ENCODE measurements at regions not wholly inside any gene's neighbourhood (a gene's known extent, or its start where the extent isn't known, plus 50 kb on each side); places are given as distances from the start of the nearest gene placed in this dataset.

DNA sequence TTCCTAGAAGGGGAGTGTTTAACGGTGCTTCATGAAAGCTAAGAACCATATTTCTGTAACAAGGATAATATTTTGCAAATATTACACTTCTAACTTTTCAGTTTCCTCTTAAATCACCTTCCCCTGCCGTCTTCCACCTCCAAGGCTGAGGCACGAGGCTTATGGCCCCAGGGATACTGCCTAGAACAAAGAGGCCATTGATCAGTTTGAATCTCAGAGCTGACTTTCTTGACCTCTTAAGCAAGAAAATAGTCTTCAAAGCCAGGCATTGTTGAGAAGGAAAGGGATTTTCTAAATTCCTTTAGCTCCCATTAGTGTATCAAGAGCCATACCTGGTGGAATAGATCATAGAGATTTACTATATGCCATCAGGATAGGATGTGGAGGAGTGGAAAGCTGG is 566.2 kb downstream of the BNC2 start:
- H3K9me3 Mint-ChIP-seq = no peaks in the 10 kb centered on the region
- no peaks in the 10 kb centered on the region for H4K20me1 ChIP-seq (ENCODE audit: control insufficient read depth, insufficient read depth, insufficient read length)

More for the DNA sequence above, 566.2 kb downstream of the BNC2 start:
- no peak overlapping the region for H3K56ac ChIP-seq (ENCODE audit: insufficient read length, low read depth, low read length)
- WGBS (ENCODE audit: extremely low coverage, insufficient read length, low lambda C conversion rate) = no CpG with 5 or more reads among the region's 3 CpGs
- H3K18ac ChIP-seq (ENCODE audit: insufficient read length, low read depth, low read length) = no peak overlapping the region
- H3K23ac ChIP-seq (ENCODE audit: insufficient read length, low read depth, low read length) = no peak overlapping the region
- no peaks in the 10 kb centered on the region; the same call in 1 of the 2 replicates for H3K4me1 ChIP-seq (ENCODE audit: insufficient read depth, low read length)
- H3K9ac ChIP-seq (ENCODE audit: extremely low read depth, insufficient read length, low read length) = no peak overlapping the region
- no peak overlapping the region for H3K14ac ChIP-seq (ENCODE audit: insufficient read depth, low read length)
- H2BK15ac ChIP-seq (ENCODE audit: low read depth, low read length) = no peak overlapping the region
- Mint-ChIP-seq H3K27me3 (ENCODE audit: low read depth) (no peaks in the 10 kb centered on the region; the same call in none of the 2 replicates), H3K4me1 (peaks cover 16 to 26% of the 10 kb centered on the region in 2 experiments), H3K27ac (no peak overlapping the region), H3K36me3 (ENCODE audit: insufficient read depth in 1 of 3, low read depth in 3 of 3) (no peaks in the 10 kb centered on the region), H3K4me3 (no peak overlapping the region)
- H2BK120ac ChIP-seq (ENCODE audit: low read depth, low read length, poor library complexity, severe bottlenecking) = no peak overlapping the region
- H2BK20ac ChIP-seq (ENCODE audit: low read depth, low read length, poor library complexity, severe bottlenecking) = no peak overlapping the region
- no peak overlapping the region for H3T11ph ChIP-seq (ENCODE audit: low read length)
- H3K23me2 ChIP-seq (ENCODE audit: insufficient read length, low read depth, low read length, poor library complexity, severe bottlenecking) = no peaks in the 10 kb centered on the region
- no peaks in the 10 kb centered on the region for H3K79me1 ChIP-seq (ENCODE audit: insufficient read depth, low read depth, low read length, poor library complexity, severe bottlenecking)
- H4K8ac ChIP-seq (replicated peaks; ENCODE audit: insufficient read length, low read depth, low read length) = no peak overlapping the region
- no peak overlapping the region for H3K27ac ChIP-seq (ENCODE audit: insufficient read length, low read depth, low read length)
- H3K79me2 ChIP-seq (ENCODE audit: insufficient read depth, low read length) = no peaks in the 10 kb centered on the region
- DNase-seq = peak; percentile 10
- no peak overlapping the region for H2AK5ac ChIP-seq (ENCODE audit: insufficient read length, low read length)
- H3K9me3 ChIP-seq (ENCODE audit: control insufficient read depth, low read depth, low read length) = no peaks in the 10 kb centered on the region
- H3K4ac ChIP-seq (ENCODE audit: low read depth, low read length) = no peak overlapping the region
- no peak overlapping the region for H3K4me2 ChIP-seq (ENCODE audit: insufficient read depth, insufficient read length, low read length)
- H3K27me3 ChIP-seq (ENCODE audit: insufficient read depth, low read length) = no peaks in the 10 kb centered on the region
- no peak overlapping the region for H2BK5ac ChIP-seq (ENCODE audit: insufficient read length, low read length)
- H4K91ac ChIP-seq (ENCODE audit: insufficient read length, low read depth, low read length) = no peak overlapping the region
- H2AFZ ChIP-seq (ENCODE audit: low read length) = no peak overlapping the region
- H2BK12ac ChIP-seq (ENCODE audit: insufficient read length, low read depth, low read length) = no peak overlapping the region
- TF ChIP-seq, protein P1, sequence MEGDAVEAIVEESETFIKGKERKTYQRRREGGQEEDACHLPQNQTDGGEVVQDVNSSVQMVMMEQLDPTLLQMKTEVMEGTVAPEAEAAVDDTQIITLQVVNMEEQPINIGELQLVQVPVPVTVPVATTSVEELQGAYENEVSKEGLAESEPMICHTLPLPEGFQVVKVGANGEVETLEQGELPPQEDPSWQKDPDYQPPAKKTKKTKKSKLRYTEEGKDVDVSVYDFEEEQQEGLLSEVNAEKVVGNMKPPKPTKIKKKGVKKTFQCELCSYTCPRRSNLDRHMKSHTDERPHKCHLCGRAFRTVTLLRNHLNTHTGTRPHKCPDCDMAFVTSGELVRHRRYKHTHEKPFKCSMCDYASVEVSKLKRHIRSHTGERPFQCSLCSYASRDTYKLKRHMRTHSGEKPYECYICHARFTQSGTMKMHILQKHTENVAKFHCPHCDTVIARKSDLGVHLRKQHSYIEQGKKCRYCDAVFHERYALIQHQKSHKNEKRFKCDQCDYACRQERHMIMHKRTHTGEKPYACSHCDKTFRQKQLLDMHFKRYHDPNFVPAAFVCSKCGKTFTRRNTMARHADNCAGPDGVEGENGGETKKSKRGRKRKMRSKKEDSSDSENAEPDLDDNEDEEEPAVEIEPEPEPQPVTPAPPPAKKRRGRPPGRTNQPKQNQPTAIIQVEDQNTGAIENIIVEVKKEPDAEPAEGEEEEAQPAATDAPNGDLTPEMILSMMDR (conservative IDR thresholded peaks at IDR 0.05) = no peak
- no peak overlapping the region for H4K5ac ChIP-seq (ENCODE audit: insufficient read length, low read depth, low read length)
